CD14-positive monocyte (primary cell): ENCODE measurements at regions not wholly inside any gene's neighbourhood (a gene's known extent, or its start where the extent isn't known, plus 50 kb on each side); places are given as distances from the start of the nearest gene placed in this dataset.

Experiments
- DNase-seq, 3 donors: peaks; one replicate each; pipeline ENCODE4 v3.0.0-alpha.2; 2011 to 2022
- H2AFZ ChIP-seq: 2 replicates; pipeline ENCODE4 v1.6.0; 2012; ENCODE audit warnings: mild to moderate bottlenecking, low read depth, low read length, inconsistent platforms; ENCODE audit not compliant: insufficient read depth, poor library complexity, severe bottlenecking
- H3K27ac ChIP-seq, 2 donors: 1 replicate in 1 of 2; 2 replicates in 1 of 2; pipeline ENCODE4 v1.5.1; 2012 to 2013; ENCODE audit warnings: low read length in 2 of 2, control low read depth in 1 of 2, inconsistent platforms in 1 of 2, low read depth in 1 of 2, mild to moderate bottlenecking in 1 of 2
- H3K27me3 ChIP-seq, 2 donors: one replicate each; pipeline versions ENCODE4 v1.6.0 to v1.6.1; 2011 to 2013; ENCODE audit warnings: low read length in 2 of 2; ENCODE audit not compliant: control insufficient read depth in 2 of 2, insufficient read depth in 2 of 2
- H3K36me3 ChIP-seq, 2 donors: replicated peaks in 1 of 2; 1 replicate in 1 of 2; 2 replicates in 1 of 2; pipeline versions ENCODE4 v1.5.1 to v1.6.1; 2012 to 2013; ENCODE audit warnings: low read length in 2 of 2, control low read depth in 1 of 2, inconsistent platforms in 1 of 2, mild to moderate bottlenecking in 1 of 2; ENCODE audit not compliant: insufficient read depth in 2 of 2, control insufficient read depth in 1 of 2
- H3K4me1 ChIP-seq, 2 donors: 1 replicate in 1 of 2; 2 replicates in 1 of 2; pipeline versions ENCODE4 v1.5.1 to v1.6.1; 2012 to 2013; ENCODE audit warnings: low read length in 2 of 2, control low read depth in 1 of 2, inconsistent platforms in 1 of 2, mild to moderate bottlenecking in 1 of 2, moderate library complexity in 1 of 2; ENCODE audit not compliant: insufficient read depth in 2 of 2, control insufficient read depth in 1 of 2
- H3K4me2 ChIP-seq: replicated peaks from 2 replicates; pipeline ENCODE3; 2012; ENCODE audit warnings: low read length, moderate library complexity, mild to moderate bottlenecking; ENCODE audit not compliant: poor library complexity, severe bottlenecking; ENCODE audit errors: extremely low read depth
- H3K4me3 ChIP-seq, 3 experiments: fragments of 200-600 bp in 1 of 3; sonication (generic) in 1 of 3; replicated peaks in 1 of 3; 1 replicate in 2 of 3; 2 replicates in 1 of 3; pipeline ENCODE4 v1.5.1; 2011 to 2013; ENCODE audit warnings: low read length in 3 of 3, mild to moderate bottlenecking in 3 of 3, control low read depth in 2 of 3, low read depth in 2 of 3, inconsistent platforms in 1 of 3, moderate library complexity in 1 of 3
- H3K79me2 ChIP-seq: 2 replicates; pipeline ENCODE4 v1.6.0; 2012; ENCODE audit warnings: mild to moderate bottlenecking, control low read depth, inconsistent platforms, low read length, moderate library complexity; ENCODE audit not compliant: insufficient read depth
- H3K9ac ChIP-seq: 2 replicates; pipeline ENCODE4 v1.6.0; 2017; ENCODE audit warnings: low read length, mild to moderate bottlenecking; ENCODE audit not compliant: insufficient read depth, poor library complexity, severe bottlenecking
- H3K9me3 ChIP-seq, 2 donors: replicated peaks in 1 of 2; 1 replicate in 1 of 2; 2 replicates in 1 of 2; pipeline versions ENCODE4 v1.5.1 to v1.6.1; 2012 to 2013; ENCODE audit warnings: low read length in 2 of 2, control low read depth in 1 of 2; ENCODE audit not compliant: control insufficient read depth in 1 of 2, insufficient read depth in 1 of 2
- H4K20me1 ChIP-seq: 2 replicates; pipeline ENCODE4 v1.6.0; 2012; ENCODE audit warnings: mild to moderate bottlenecking, low read length, control low read depth, moderate library complexity; ENCODE audit not compliant: insufficient read depth
- H3K27ac Mint-ChIP-seq, 7 donors: one replicate each; pipeline ENCODE4 v1.8.0; 2020; ENCODE audit warnings: mild to moderate bottlenecking in 7 of 7, mixed read lengths in 7 of 7, moderate library complexity in 6 of 7, inconsistent platforms in 2 of 7
- H3K27me3 Mint-ChIP-seq, 3 donors: one replicate each; pipeline ENCODE4 v1.8.0; 2021 to 2022; ENCODE audit warnings: low read depth in 3 of 3, mild to moderate bottlenecking in 3 of 3, mixed read lengths in 3 of 3, moderate library complexity in 3 of 3, inconsistent platforms in 1 of 3
- H3K36me3 Mint-ChIP-seq, 2 donors: one replicate each; pipeline ENCODE4 v1.8.0; 2020; ENCODE audit warnings: mixed read lengths in 2 of 2, inconsistent platforms in 1 of 2, mild to moderate bottlenecking in 1 of 2
- H3K4me1 Mint-ChIP-seq: one replicate; pipeline ENCODE4 v1.8.0; 2020; ENCODE audit warnings: mild to moderate bottlenecking, mixed read lengths
- H3K4me3 Mint-ChIP-seq, 2 donors: one replicate each; pipeline ENCODE4 v1.8.0; 2020; ENCODE audit warnings: mild to moderate bottlenecking in 2 of 2, mixed read lengths in 2 of 2, moderate library complexity in 1 of 2
- H3K9me3 Mint-ChIP-seq, 7 donors: one replicate each; pipeline ENCODE4 v1.8.0; 2020 to 2022; ENCODE audit warnings: mixed read lengths in 7 of 7, mild to moderate bottlenecking in 6 of 7, moderate library complexity in 6 of 7, inconsistent platforms in 2 of 7
- whole genome bisulfite sequencing: methylation state at CpG from one replicate; pipeline ENCODE4 v1.1.5; 2013; ENCODE audit warnings: missing lambda C conversion rate; ENCODE audit not compliant: insufficient coverage; 5-methylcytosine and 5-hydroxymethylcytosine counted together
- intact Hi-C, 2 donors: fragments of 100-400 bp; cut with micrococcal nuclease; formaldehyde crosslinking; loops; one replicate each; pipeline versions ENCODE4 v1.15.0 to v1.15.1; 2023
- TF ChIP-seq, protein P1 (sequence below): fragments of 200-600 bp; IDR thresholded peaks from one replicate; pipeline ENCODE4 v1.8.0; 2022; ENCODE audit warnings: antibody characterized with exemption, mild to moderate bottlenecking

DNA sequence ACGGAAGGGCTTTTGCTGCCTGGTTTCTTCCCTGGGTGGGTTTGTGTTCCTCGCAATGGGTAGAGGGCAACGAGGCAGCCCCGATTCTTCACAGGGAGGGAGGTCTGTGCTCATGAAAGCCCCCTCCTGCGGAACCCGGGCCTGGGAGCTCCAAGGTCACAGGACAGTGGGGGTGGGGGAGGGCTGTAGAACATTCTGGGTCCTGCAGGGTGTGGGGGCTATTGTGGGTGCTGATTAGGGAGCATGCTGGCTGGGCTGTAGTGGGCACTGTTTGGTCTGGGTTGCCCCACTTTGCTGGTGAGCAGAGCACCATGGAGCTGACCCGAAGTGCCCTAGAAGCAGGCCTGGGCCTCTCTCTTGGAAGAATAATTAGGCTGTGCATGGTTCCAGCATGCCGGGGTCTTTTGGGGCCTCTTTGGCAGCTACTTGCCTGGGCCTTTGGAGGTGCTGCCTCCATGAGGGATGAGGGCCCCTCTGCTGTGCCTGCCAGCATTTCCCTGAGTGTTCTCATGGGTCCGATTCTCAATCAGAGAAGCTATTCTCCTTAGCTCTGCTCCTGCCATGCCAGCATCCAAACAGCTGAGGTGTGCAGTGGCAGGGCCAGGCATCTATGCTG, 232.2 kb upstream of the HS6ST1 start:
- Mint-ChIP-seq H3K4me3 (no peak overlapping the region), H3K27ac (peak overlapping the region in 1 of 7 donors; percentile 22), H3K36me3 (no peaks in the 10 kb centered on the region), H3K27me3 (peaks cover 3 to 5% (median 3%) of the 10 kb centered on the region in 3 donors), H3K4me1 (peaks cover 2% of the 10 kb centered on the region), H3K9me3 (peaks cover 2 to 14% (median 4%) of the 10 kb centered on the region in 7 donors)
- no peak overlapping the region for H3K9ac ChIP-seq
- no peaks in the 10 kb centered on the region for H3K4me1 ChIP-seq
- no peak overlapping the region for H3K27ac ChIP-seq
- WGBS, result 97% methylated on average over 9 of the region's 9 CpGs
- H4K20me1 ChIP-seq, result no peaks in the 10 kb centered on the region
- TF ChIP-seq, protein P1, sequence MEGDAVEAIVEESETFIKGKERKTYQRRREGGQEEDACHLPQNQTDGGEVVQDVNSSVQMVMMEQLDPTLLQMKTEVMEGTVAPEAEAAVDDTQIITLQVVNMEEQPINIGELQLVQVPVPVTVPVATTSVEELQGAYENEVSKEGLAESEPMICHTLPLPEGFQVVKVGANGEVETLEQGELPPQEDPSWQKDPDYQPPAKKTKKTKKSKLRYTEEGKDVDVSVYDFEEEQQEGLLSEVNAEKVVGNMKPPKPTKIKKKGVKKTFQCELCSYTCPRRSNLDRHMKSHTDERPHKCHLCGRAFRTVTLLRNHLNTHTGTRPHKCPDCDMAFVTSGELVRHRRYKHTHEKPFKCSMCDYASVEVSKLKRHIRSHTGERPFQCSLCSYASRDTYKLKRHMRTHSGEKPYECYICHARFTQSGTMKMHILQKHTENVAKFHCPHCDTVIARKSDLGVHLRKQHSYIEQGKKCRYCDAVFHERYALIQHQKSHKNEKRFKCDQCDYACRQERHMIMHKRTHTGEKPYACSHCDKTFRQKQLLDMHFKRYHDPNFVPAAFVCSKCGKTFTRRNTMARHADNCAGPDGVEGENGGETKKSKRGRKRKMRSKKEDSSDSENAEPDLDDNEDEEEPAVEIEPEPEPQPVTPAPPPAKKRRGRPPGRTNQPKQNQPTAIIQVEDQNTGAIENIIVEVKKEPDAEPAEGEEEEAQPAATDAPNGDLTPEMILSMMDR, result no peak
- no peaks in the 10 kb centered on the region for H3K79me2 ChIP-seq
- no peak overlapping the region for H3K4me2 ChIP-seq
- H3K36me3 ChIP-seq, result no peaks in the 10 kb centered on the region
- no peak for DNase-seq
- peaks cover 0 to 5% of the 10 kb centered on the region in 2 donors for H3K9me3 ChIP-seq
- H3K4me3 ChIP-seq, result no peak overlapping the region
- intact Hi-C loops, result no loop called here
- H2AFZ ChIP-seq, result no peak overlapping the region
- no peaks in the 10 kb centered on the region for H3K27me3 ChIP-seq

DNA sequence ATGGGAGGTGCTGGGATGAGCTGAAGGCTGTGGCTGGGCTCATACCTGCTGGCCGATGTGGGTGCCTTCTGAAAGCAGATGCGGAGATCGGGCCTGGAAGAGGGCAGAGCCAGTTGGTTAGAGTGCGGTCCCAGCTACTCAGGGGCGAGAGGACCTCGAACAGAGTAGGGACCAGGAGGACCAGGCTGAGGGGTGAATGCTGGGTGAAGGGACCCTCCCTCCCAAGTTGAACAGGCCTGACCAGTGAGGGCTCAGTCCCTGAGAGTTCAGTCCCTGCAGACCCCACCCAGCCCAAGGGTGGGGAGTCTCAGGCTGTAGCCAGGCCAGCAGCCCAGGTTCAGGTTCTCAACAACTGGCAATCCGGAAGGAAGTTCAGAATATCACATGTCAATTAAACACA, 232.8 kb upstream of the HS6ST1 start:
- no peaks in the 10 kb centered on the region for H3K36me3 Mint-ChIP-seq
- TF ChIP-seq, protein P1, result no peak
- H3K9ac ChIP-seq, result no peak overlapping the region
- WGBS, result 100% methylated on average over 2 of the region's 7 CpGs
- H3K79me2 ChIP-seq, result no peaks in the 10 kb centered on the region
- peaks cover 0 to 5% of the 10 kb centered on the region in 2 donors for H3K9me3 ChIP-seq
- intact Hi-C loops, result no loop called here
- peaks cover 3 to 5% (median 4%) of the 10 kb centered on the region in 3 donors for H3K27me3 Mint-ChIP-seq
- H3K27me3 ChIP-seq, result no peaks in the 10 kb centered on the region
- H3K4me1 Mint-ChIP-seq, result peaks cover 4% of the 10 kb centered on the region
- H3K27ac ChIP-seq, result no peak overlapping the region
- no peak overlapping the region for H2AFZ ChIP-seq
- H3K4me3 Mint-ChIP-seq, result no peak overlapping the region
- H3K36me3 ChIP-seq, result no peaks in the 10 kb centered on the region
- DNase-seq, result no peak
- no peaks in the 10 kb centered on the region for H4K20me1 ChIP-seq
- peak overlapping the region in 1 of 7 donors; percentile 22 for H3K27ac Mint-ChIP-seq
- H3K4me1 ChIP-seq, result no peaks in the 10 kb centered on the region
- H3K9me3 Mint-ChIP-seq, result peaks cover 2 to 12% (median 4%) of the 10 kb centered on the region in 7 donors
- no peak overlapping the region for H3K4me2 ChIP-seq
- no peak overlapping the region for H3K4me3 ChIP-seq
